Left cardiac atrium (tissue), 4 donors: ENCODE measurements at regions not wholly inside any gene's neighbourhood (a gene's known extent, or its start where the extent isn't known, plus 50 kb on each side); places are given as distances from the start of the nearest gene placed in this dataset.

Experiments
- ATAC-seq, 2 donors: fragments of 200-7000 bp; cut with Tn5 transposase; one replicate each; pipeline ENCODE4 v1.9.1; 2020; ENCODE audit warnings: mild to moderate bottlenecking in 2 of 2, moderate library complexity in 2 of 2
- DNase-seq: peaks from one replicate; pipeline ENCODE4 v3.0.0-alpha.2; 2020
- intact Hi-C, 2 donors: fragments of 100-400 bp; cut with DNase I; formaldehyde crosslinking; loops; one replicate each; pipeline versions ENCODE4 v1.14.1 to v1.15.1; 2022 to 2023
- donor health status: DM: no; HTN: yes; CAD: no.
- donor health status: DM: no; HTN: yes; CAD: no; lungs with severe emphysema.
- donor health status: DM: yes; HTN: yes; CAD: no.
- donor health status: Dilated cardiomyopathy.

GRCh38 chrX:42943051-42943974 lies 165.3 kb upstream of the PPP1R2C start:
- DNase-seq = no peak
- intact Hi-C loops = no loop called here
- peak in 1 of 2 donors; percentile 44 for ATAC-seq

DNA sequence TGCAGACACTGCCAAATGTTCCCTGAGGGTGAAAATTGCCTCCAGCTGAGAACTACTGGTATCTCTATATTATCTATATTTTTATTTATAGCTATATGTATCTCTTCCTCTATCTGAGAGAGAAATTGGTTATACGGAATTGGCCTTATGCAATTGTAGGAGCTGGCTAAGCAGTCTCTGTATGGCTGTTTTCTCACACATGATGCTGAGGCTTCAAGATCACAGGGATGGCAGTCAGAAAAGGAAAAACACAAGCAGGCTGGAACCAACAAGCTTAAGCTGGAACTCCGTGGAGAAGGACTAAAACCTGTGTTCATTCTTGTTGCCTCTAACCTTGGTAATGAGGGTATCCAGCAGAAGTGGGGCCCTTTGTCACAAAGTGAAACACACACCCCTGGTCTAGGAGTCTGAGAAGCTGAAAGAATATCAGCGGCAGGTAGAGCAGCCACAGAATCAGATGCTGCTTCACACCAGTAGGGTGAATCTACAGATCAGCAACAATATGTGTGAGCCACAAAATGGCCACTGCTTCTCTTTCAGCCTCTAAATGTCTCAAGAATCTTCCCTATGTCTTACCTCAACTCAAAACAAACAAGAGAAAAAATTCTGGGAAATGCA lies 166.5 kb upstream of the PPP1R2C start:
- intact Hi-C loops = no loop called here
- DNase-seq (no peak), ATAC-seq (no peak)

DNA sequence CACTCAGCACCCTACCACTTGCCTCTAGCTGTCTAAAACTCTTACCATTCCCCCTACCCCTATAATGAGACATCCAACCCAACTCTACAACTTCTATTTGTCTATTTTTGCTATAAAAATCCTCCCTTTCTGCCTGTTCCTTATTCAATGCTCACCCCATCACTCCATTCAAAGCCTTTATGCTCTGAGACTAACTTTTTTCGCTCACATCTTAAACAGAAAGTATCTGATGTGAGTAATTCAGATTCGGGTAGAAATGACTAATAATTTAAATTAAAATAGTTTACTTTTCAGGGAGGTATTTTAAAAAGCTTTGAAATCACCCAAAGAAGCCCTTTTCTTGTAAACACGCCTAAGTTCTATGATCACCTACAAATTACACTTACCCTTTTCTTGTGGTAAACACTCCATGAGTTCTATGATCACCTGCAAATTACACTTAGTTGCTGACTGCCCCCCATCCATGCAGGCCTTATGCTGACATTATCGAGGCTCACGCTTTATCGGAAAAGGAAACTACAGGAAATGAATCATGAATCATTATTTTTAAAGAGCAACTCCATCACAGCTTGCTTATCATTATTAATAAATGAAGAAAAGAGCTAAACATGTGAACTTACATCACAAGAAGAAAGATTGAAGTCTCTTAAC lies 168.7 kb upstream of the PPP1R2C start:
- ATAC-seq (no peak), DNase-seq (no peak)
- intact Hi-C loops = no loop called here

GRCh38 chrX:42948723-42949657 lies 171.0 kb upstream of the PPP1R2C start:
- DNase-seq = no peak
- intact Hi-C loops = no loop called here
- no peak for ATAC-seq

DNA sequence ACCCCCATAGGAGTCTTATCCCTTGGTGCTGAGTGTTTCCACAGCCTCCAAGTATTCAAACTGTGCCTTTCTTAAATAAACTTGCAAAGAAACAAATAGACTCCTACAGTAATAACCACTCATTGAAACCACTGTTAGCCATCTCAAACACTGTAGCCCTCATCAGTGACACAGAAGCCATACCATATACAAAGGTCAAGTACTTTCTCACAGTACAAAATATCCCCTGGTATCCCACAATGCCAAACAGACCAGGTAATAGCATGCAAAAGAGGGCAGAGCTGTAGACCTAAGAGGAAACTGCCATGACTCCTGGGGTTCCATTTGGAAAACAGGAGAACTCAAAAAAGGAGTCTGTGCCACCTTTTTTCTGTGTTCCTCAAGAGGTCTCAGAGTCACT lies 173.8 kb upstream of the PPP1R2C start:
- ATAC-seq = no peak

DNA sequence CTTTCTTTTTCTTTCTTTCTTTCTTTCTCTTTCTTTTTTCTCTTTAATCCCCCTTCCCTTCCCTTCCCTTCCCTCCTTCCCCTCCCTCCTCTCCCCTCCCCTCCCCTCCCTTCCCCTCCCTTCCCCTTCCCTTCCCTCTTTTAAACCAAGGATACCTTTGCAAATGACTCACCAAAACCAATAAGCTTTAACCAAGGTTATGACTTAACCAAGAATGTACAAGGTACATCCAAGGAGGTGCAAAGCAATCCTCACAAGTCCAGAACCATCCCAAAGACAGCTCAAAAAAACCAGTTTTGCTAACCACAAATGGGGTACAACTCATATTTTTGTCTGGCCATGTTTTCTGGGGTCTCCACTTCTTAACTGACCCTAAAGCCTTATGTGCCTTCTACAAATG lies 174.7 kb upstream of the PPP1R2C start:
- ATAC-seq = no peak
- DNase-seq = no peak
- intact Hi-C loops = no loop called here

More for the DNA sequence above, 173.8 kb upstream of the PPP1R2C start:
- intact Hi-C loops = no loop called here
- no peak for DNase-seq

DNA sequence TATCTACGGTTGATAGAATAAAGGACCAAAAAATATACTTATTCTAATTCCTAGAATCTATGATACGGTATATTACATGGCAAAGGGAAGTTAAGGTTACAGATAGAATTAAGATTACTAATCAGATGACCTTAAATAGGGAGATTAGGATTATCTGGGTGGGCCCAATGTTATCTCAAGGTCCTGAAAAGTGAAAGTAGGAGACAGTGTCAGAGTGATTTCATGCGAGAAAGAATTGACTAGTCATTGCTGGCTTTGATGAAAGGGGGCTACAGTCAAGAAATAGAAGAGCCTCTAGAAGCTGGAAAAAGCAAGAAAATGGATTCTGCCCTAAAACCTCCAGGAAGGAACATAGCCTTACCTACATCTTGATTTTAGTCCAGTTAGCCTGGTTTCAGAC lies 176.9 kb upstream of the PPP1R2C start:
- ATAC-seq (no peak), DNase-seq (no peak)
- intact Hi-C loops = no loop called here

DNA sequence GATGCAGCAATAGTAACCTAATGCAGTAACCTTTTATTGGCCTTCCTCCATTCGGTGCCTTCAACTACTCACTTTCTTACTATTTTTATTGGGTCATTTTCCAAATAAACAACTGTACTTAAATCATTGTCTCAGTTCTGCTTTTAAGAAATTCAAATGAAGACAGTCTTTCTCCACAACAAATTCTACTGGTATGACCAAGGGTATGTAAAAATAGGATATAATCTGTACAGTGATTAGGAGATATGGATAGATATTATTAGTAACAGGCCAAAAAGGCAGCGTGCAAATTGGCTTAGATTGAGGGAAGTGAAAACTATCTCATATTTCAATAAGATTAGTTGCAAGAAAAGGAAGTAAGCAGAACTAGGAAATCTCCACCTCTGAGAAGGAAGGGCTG lies 177.4 kb upstream of the PPP1R2C start:
- DNase-seq (no peak), ATAC-seq (no peak)
- intact Hi-C loops = no loop called here

DNA sequence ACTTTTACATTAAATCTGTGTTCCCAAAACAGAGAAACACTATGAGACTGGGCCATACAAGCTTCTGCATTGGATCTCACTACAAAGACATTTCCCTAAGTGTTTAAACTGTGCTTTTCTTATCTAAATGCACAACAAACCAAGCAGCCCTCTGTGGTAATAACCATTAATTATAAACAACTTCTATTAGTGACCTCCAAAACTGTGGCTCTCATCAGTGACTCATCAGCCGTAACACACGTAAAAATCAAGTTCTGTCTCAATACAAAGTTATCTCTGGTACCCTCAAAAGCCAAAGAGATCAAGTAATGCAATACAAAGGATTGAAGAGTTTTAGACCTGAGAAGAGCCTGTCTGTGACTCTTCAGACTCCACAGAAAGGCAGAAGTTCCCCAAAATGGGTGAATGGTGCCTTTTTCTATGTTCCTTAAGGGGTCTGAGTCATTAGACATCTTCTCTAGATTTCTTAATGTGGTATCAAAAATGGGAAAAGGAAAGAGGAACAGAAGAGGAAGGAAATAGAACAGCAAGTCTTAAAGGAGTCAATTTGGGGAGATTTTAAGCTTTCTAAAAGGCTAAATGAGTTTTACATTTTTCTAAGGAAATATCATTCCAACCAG lies 189.8 kb upstream of the PPP1R2C start:
- intact Hi-C loops = no loop called here
- DNase-seq (no peak), ATAC-seq (no peak)

- ATAC-seq = no peak
- DNase-seq = no peak
- intact Hi-C loops = no loop called here
Observed at GRCh38 chrX:42973321-42973720, 195.4 kb upstream of the PPP1R2C start.

DNA sequence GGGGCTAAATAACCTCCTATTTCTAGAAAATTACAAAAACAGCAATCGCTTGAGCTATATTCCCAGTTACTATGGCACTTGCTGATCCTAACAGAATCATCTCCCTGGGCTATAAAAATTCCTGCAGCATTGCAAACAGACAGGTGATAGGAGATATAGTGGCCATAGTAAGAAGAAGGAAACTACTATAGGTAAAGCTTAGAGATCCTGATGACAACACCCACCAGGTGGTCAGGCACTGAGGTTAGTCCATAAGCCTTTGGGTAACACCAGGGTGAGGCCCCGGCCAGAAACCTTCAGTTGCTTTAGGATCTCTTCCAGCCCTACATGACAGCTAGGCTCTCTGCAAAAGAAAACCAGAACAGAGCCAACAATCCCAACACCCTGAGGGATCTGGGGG lies 197.9 kb upstream of the PPP1R2C start:
- intact Hi-C loops = no loop called here
- no peak for ATAC-seq
- DNase-seq = no peak

- ATAC-seq (no peak), DNase-seq (no peak)
- intact Hi-C loops = no loop called here
Observed at GRCh38 chrX:42976746-42977366, 198.9 kb upstream of the PPP1R2C start.

DNA sequence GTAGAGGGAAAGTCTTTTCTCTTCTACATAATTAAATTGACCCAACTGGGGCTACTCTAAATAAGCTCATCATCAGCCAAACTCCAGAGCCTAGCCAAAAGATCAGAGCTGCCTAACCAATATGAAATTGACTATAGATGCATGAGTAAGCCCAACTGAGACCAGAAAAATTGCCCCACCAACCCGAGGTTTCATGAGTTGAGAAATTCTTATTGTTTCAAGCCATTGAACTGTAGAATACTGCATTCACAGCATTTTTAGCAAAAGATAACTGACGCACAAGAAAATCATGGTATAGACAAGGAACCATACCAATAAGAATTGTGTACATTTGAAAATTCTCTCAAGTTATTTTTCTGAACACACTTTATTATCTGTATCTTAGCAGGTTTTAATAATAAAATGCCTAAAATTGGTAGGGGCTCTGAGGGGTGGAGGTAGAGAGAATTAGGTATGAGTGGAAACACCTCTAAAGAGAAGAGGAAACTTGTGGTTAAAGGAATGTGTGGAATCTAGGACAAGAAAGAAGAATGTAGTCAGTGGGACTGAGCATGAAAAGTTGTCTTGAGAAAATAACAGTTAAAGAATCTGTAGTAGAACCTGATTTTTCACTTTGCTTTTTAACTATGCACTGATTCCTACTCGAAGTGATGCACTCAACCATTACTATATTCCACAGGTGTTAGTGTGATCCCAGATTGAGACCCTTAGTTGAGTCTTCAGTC lies 200.9 kb upstream of the PPP1R2C start:
- intact Hi-C loops = no loop called here
- no peak for ATAC-seq

DNA sequence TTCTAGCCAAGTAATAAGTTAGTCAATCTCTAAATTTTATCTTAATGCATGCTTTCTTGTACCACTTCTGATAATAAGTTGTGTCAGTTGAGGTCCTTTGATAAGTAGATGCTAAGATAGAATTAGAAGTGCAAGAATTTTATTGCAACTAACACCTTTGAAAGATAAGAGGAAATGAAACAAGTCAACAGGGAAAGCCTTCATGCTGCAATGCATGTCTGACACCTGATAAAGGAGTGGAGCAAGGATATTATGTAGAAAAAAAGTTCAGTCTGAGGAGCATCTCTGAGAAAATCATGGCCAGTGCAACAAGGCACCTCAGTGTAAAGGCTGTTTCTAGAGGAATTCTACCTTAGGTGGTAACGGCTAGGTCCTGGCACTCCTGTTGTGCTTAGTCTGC lies 210.7 kb upstream of the PPP1R2C start:
- ATAC-seq = no peak
- no peak for DNase-seq
- intact Hi-C loops = no loop called here

More for the DNA sequence above, 200.9 kb upstream of the PPP1R2C start:
- no peak for DNase-seq

- intact Hi-C loops = no loop called here
- DNase-seq (no peak), ATAC-seq (no peak)
Observed at GRCh38 chrX:42992199-42992943, 214.4 kb upstream of the PPP1R2C start.

DNA sequence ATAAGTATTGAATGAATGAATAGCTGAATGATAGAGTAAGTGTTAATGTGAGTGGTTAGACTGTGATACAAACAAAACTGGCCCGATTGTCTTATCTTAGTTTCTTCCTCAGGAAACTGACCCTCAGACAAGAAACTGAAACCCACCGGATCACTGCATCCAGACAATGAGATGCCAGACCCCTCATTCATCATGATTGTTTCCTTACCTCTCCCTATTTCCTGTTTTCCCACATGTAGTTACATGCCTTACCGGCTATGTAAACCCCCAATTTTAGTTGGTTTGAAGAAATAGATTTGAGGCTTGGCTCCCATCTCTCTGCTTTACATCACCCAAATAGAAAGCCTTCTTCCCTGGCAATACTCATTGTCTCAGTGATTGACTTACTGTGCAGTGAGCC lies 218.9 kb upstream of the PPP1R2C start:
- DNase-seq (no peak), ATAC-seq (no peak)

GRCh38 chrX:43000121-43000520 lies 222.2 kb upstream of the PPP1R2C start:
- no peak for DNase-seq
- intact Hi-C loops = no loop called here
- no peak for ATAC-seq

More for the DNA sequence above, 218.9 kb upstream of the PPP1R2C start:
- intact Hi-C loops = no loop called here
